Vagina (tissue), 2 donors: ENCODE measurements at regions not wholly inside any gene's neighbourhood (a gene's known extent, or its start where the extent isn't known, plus 50 kb on each side); places are given as distances from the start of the nearest gene placed in this dataset.

Experiments
- DNase-seq, 2 donors: peaks; one replicate each; pipeline ENCODE4 v3.0.0-alpha.2; 2017; ENCODE audit errors: extremely low spot score in 2 of 2
- H3K27ac ChIP-seq: fragments of 200-600 bp; sonication (generic); one replicate; pipeline ENCODE4 v1.5.1; 2019
- H3K27me3 ChIP-seq: fragments of 200-600 bp; sonication (generic); one replicate; pipeline ENCODE4 v1.5.1; 2019
- H3K36me3 ChIP-seq, 2 donors: fragments of 200-600 bp; sonication (generic); one replicate each; pipeline ENCODE4 v1.5.1; 2017 to 2019
- H3K4me1 ChIP-seq: fragments of 200-600 bp; sonication (generic); one replicate; pipeline ENCODE4 v1.5.1; 2019
- H3K4me3 ChIP-seq, 2 donors: fragments of 200-600 bp; sonication (generic); 1 replicate in 1 of 2; 2 replicates in 1 of 2; pipeline ENCODE4 v1.5.1; 2016 to 2019
- H3K9me3 ChIP-seq: fragments of 200-600 bp; sonication (generic); one replicate; pipeline ENCODE4 v1.5.1; 2019
- CTCF ChIP-seq, 3 experiments: fragments of 450-650 bp in 2 of 3; fragments of 200-600 bp in 1 of 3; sonication (generic) in 1 of 3; IDR thresholded peaks; one replicate each; pipeline ENCODE4 v1.5.1; 2017 to 2019; ENCODE audit warnings: antibody characterized with exemption in 3 of 3, mild to moderate bottlenecking in 2 of 3, moderate library complexity in 2 of 3
- POLR2A ChIP-seq, 2 donors: fragments of 450-650 bp; IDR thresholded peaks; one replicate each; pipeline ENCODE4 v1.6.1; 2017; ENCODE audit warnings: antibody characterized with exemption in 2 of 2, mild to moderate bottlenecking in 2 of 2, moderate library complexity in 2 of 2
- POLR2AphosphoS5 ChIP-seq, 2 donors: sonication (generic); formaldehyde crosslinking; IDR thresholded peaks; one replicate each; pipeline ENCODE4 v1.9.0; 2017; ENCODE audit warnings: antibody characterized with exemption in 2 of 2, mild to moderate bottlenecking in 2 of 2, low read depth in 1 of 2; ENCODE audit not compliant: insufficient read depth in 1 of 2
- intact Hi-C: fragments of 100-400 bp; cut with DNase I; formaldehyde crosslinking; loops from one replicate; pipeline ENCODE4 v1.15.1; 2023

- Histone ChIP-seq H3K9me3 (no peaks in the 10 kb centered on the region), H3K27ac (no peak overlapping the region), H3K4me1 (peaks cover 21% of the 10 kb centered on the region), H3K36me3 (no peaks in the 10 kb centered on the region), H3K4me3 (no peak overlapping the region), H3K27me3 (no peaks in the 10 kb centered on the region)
- intact Hi-C loops, result no loop called here
- no peak for TF ChIP-seq POLR2AphosphoS5 (IDR thresholded peaks at IDR 0.05; ENCODE audit: insufficient read depth in 1 of 2, low read depth in 1 of 2)
- no peak for TF ChIP-seq POLR2A (IDR thresholded peaks at IDR 0.05)
- no peak for TF ChIP-seq CTCF (IDR thresholded peaks at IDR 0.05)
- no peak for DNase-seq
Observed at GRCh38 chr12:93056971-93057535, 128.0 kb upstream of the EEA1 start.

- Histone ChIP-seq H3K27ac (no peak overlapping the region), H3K4me3 (no peak overlapping the region), H3K4me1 (peaks cover 23% of the 10 kb centered on the region), H3K9me3 (no peaks in the 10 kb centered on the region), H3K36me3 (no peaks in the 10 kb centered on the region), H3K27me3 (no peaks in the 10 kb centered on the region)
- TF ChIP-seq CTCF (IDR thresholded peaks at IDR 0.05), result no peak
- TF ChIP-seq POLR2A (IDR thresholded peaks at IDR 0.05), result no peak
- no peak for TF ChIP-seq POLR2AphosphoS5 (IDR thresholded peaks at IDR 0.05; ENCODE audit: insufficient read depth in 1 of 2, low read depth in 1 of 2)
- no peak for DNase-seq
- intact Hi-C loops, result no loop called here
Observed at GRCh38 chr12:93058280-93058679, 129.2 kb upstream of the EEA1 start.

- Histone ChIP-seq H3K9me3 (no peaks in the 10 kb centered on the region), H3K27ac (no peak overlapping the region), H3K27me3 (no peaks in the 10 kb centered on the region), H3K4me1 (peaks cover 23% of the 10 kb centered on the region), H3K4me3 (no peak overlapping the region), H3K36me3 (no peaks in the 10 kb centered on the region)
- TF ChIP-seq CTCF (IDR thresholded peaks at IDR 0.05) (no peak), POLR2A (IDR thresholded peaks at IDR 0.05) (no peak), POLR2AphosphoS5 (IDR thresholded peaks at IDR 0.05; ENCODE audit: insufficient read depth in 1 of 2, low read depth in 1 of 2) (no peak)
- no peak for DNase-seq
- intact Hi-C loops, result no loop called here
Observed at GRCh38 chr12:93059288-93059687, 130.2 kb upstream of the EEA1 start.

GRCh38 chr12:93059925-93060665 is 131.0 kb upstream of the EEA1 start:
- intact Hi-C loops, result no loop called here
- H3K4me1 ChIP-seq, result peaks cover 23% of the 10 kb centered on the region
- H3K36me3 ChIP-seq, result no peaks in the 10 kb centered on the region
- H3K27me3 ChIP-seq, result no peaks in the 10 kb centered on the region
- no peak for TF ChIP-seq CTCF (IDR thresholded peaks at IDR 0.05)
- TF ChIP-seq POLR2A (IDR thresholded peaks at IDR 0.05), result no peak
- TF ChIP-seq POLR2AphosphoS5 (IDR thresholded peaks at IDR 0.05; ENCODE audit: insufficient read depth in 1 of 2, low read depth in 1 of 2), result no peak
- no peaks in the 10 kb centered on the region for H3K9me3 ChIP-seq
- no peak for DNase-seq
- no peak overlapping the region for H3K4me3 ChIP-seq
- peak overlapping the region; percentile 4 for H3K27ac ChIP-seq
